ENCODE measurements at regions not wholly inside any gene's neighbourhood (a gene's known extent, or its start where the extent isn't known, plus 50 kb on each side); places are given as distances from the start of the nearest gene placed in this dataset.
A peak's percentile ranks its signal among the peaks of the same experiment; 100 is the strongest.

DNA sequence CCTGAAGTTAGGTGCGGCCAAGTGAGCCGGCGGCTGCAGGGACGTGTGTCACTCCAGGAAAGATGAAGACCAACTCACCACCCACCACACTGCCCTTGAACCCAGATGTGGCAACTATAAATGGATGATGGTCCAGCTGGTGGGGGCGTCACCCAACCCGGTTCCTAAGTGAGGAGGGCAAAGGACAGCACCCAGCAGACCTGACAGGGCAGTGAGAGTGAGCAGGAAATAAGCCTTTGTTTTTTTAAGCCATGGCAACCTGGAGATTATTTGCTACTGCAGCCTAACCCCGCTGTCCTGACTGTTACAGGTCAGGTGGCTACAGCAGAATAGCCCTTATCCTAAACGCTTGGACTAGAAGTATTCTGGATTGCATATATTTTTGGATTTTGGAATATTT lies 228.9 kb downstream of the CTTN start:
- TF ChIP-seq CTCF (IDR thresholded peaks at IDR 0.05) = no peak
- no peak overlapping the region for H3K27ac ChIP-seq
- ATAC-seq (no peak), DNase-seq (no peak)
- H3K4me1 ChIP-seq = peaks cover 12% of the 10 kb centered on the region
- H3K27me3 ChIP-seq (ENCODE audit: insufficient read depth in 3 of 3, low read length in 2 of 3) = no peaks in the 10 kb centered on the region
- intact Hi-C loops (cut with DNase I) = no loop called here
- no peaks in the 10 kb centered on the region for H3K36me3 ChIP-seq (ENCODE audit: insufficient read depth in 1 of 2, low read depth in 1 of 2)
- WGBS, 3 donors = 91 to 93% (median 92%) methylated on average over 8 of the region's 8 CpGs
- H3K9me3 ChIP-seq = no peaks in the 10 kb centered on the region
- H3K4me3 ChIP-seq = no peak overlapping the region

GRCh38 chr11:70628176-70628854 lies 230.0 kb downstream of the CTTN start:
- no peak for TF ChIP-seq CTCF (IDR thresholded peaks at IDR 0.05)
- no peak for ATAC-seq
- DNase-seq = no peak
- peaks cover 12% of the 10 kb centered on the region for H3K4me1 ChIP-seq
- intact Hi-C loops (cut with DNase I) = no loop called here
- H3K27ac ChIP-seq = no peak overlapping the region
- no peaks in the 10 kb centered on the region for H3K27me3 ChIP-seq (ENCODE audit: insufficient read depth in 3 of 3, low read length in 2 of 3)
- no peak overlapping the region for H3K4me3 ChIP-seq
- 67 to 75% (median 72%) methylated on average over 19 of the region's 19 CpGs for WGBS, 3 donors
- no peaks in the 10 kb centered on the region for H3K9me3 ChIP-seq
- no peaks in the 10 kb centered on the region for H3K36me3 ChIP-seq (ENCODE audit: insufficient read depth in 1 of 2, low read depth in 1 of 2)

GRCh38 chr11:70628855-70629844 lies 230.8 kb downstream of the CTTN start:
- WGBS, 3 donors = 38 to 46% (median 42%) methylated on average over 30 of the region's 30 CpGs
- no peak overlapping the region for H3K27ac ChIP-seq
- H3K36me3 ChIP-seq (ENCODE audit: insufficient read depth in 1 of 2, low read depth in 1 of 2) = no peaks in the 10 kb centered on the region
- peaks cover 12% of the 10 kb centered on the region for H3K4me1 ChIP-seq
- H3K9me3 ChIP-seq = no peaks in the 10 kb centered on the region
- H3K27me3 ChIP-seq (ENCODE audit: insufficient read depth in 3 of 3, low read length in 2 of 3) = no peaks in the 10 kb centered on the region
- ATAC-seq (peak in 3 of 4 donors; percentile 40 to 49 (median 43)), DNase-seq (peak; percentile 31 to 60)
- intact Hi-C loops (cut with DNase I) = no loop called here
- H3K4me3 ChIP-seq = no peak overlapping the region
- TF ChIP-seq CTCF (IDR thresholded peaks at IDR 0.05) = no peak

GRCh38 chr11:70630068-70630467 lies 231.7 kb downstream of the CTTN start:
- no peak for TF ChIP-seq CTCF (IDR thresholded peaks at IDR 0.05)
- ATAC-seq = no peak
- 94 to 96% (median 94%) methylated on average over 9 of the region's 9 CpGs for WGBS, 3 donors

More at GRCh38 chr11:70630068-70630467, 231.7 kb downstream of the CTTN start:
- Histone ChIP-seq H3K4me3 (no peak overlapping the region), H3K9me3 (no peaks in the 10 kb centered on the region), H3K36me3 (ENCODE audit: insufficient read depth in 1 of 2, low read depth in 1 of 2) (no peaks in the 10 kb centered on the region), H3K4me1 (peaks cover 12% of the 10 kb centered on the region), H3K27me3 (ENCODE audit: insufficient read depth in 3 of 3, low read length in 2 of 3) (no peaks in the 10 kb centered on the region), H3K27ac (no peak overlapping the region)
- intact Hi-C loops (cut with DNase I) = no loop called here
- DNase-seq = no peak
